ENCODE measurements at regions not wholly inside any gene's neighbourhood (a gene's known extent, or its start where the extent isn't known, plus 50 kb on each side); places are given as distances from the start of the nearest gene placed in this dataset.
"Not testable (repeated sequence)": the region's sequence is repeated elsewhere in the genome, so short reads cannot be mapped to it uniquely, and the experiment has no call there.

DNA sequence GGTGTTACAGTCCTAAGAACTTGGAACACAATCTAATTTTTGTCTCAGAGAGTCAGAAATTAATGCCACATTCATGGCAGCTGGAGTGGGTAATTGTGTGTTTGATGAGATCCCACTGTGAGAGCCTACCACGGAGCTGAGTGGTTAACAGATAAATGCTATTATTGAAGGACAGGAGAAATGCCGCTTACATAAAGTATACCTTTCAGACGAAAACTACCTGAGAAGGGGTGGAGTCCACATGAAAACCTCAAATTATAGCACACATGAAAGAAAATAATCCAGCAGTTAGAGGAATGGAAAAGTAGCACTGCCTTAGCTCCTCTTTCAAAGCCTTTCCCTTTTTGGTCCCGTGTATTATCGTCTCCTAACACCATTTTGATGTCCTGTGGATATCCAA, 133.0 kb downstream of the BACH1 start:
- Mint-ChIP-seq H3K4me1 (peaks cover 30% of the 10 kb centered on the region), H3K27me3 (no peaks in the 10 kb centered on the region), H3K9me3 (no peaks in the 10 kb centered on the region), H3K4me3 (no peak overlapping the region), H3K27ac (no peak overlapping the region)
- DNase-seq (no peak), ATAC-seq (no peak)

DNA sequence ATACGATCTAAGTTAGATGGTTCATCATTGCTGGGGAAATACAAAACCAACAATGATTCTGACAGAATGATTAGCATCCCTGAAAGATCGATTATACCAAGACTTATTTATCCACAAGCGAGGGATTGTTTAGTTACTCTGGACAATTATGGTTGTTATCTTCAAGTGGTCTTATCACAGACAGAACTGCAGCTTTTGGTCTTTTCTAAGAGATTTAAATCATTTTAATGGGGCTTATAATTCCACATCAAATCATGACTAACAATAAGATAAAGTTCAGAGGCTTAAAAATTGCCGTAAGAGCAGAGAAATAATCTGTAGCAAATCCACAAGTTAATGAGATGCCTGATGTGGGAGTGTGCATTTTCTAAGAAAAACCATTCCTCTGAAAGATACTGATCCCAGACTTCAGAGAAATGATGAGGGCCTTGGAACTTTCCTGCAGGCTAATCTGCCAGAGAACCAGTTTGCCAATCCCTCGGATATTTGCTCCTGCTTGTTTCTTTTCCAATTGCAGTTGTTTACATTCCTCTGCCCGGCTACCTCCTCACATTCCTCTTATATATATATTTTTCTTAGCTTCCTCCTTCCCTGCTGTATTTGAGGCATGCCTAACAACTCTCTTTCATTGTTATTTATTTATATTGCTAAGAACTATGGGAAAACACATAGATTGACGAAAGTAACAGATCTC, 134.8 kb downstream of the BACH1 start:
- Mint-ChIP-seq H3K27me3 (no peaks in the 10 kb centered on the region), H3K9me3 (no peaks in the 10 kb centered on the region), H3K4me3 (no peak overlapping the region), H3K27ac (no peak overlapping the region), H3K4me1 (peaks cover 41% of the 10 kb centered on the region)
- DNase-seq (no peak), ATAC-seq (no peak)

DNA sequence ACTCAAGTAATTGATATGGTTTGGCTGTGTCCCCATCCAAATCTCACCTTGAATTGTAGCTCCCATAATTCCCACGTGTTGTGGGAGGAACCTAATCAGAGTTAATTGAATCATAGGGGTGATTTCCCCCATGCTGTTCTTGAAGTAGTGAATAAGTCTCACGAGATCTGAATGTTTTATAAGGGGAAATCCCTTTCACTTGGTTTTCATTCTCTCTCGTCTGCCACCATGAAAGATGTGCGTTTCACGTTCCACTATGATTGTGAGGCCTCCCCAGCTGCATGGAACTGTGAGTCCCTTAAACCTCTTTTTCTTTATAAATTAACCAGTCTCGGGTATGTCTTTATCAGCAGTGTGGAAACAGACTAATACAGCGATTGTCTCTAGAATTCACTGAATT, 135.4 kb downstream of the BACH1 start:
- Mint-ChIP-seq H3K27ac (peak overlapping the region in 1 of 2 donors; percentile 59), H3K9me3 (no peaks in the 10 kb centered on the region), H3K4me3 (peak overlapping the region; percentile 63 to 76), H3K27me3 (no peaks in the 10 kb centered on the region), H3K4me1 (peaks cover 41% of the 10 kb centered on the region)
- no peak for DNase-seq
- ATAC-seq: peak; percentile 68

DNA sequence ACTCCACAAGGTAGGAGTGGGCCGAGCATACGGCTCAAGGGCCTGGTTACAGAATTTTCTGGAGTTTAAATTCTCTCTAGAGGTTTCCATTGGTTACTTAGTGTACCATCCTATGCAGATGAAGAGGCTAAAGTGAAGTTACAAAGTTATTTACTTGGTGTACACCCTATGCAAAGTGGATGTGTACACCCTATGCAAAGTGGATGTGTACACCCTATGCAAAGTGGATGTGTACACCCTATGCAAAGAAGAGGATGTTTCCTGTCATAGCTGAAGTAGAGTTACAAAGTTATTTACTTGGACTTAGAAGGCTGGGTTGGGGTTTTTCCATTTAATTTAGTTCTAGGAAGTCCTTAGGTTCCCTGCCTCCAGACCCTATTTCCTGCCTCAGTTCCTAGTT, 136.3 kb downstream of the BACH1 start:
- not testable (repeated sequence) for H3K27me3 Mint-ChIP-seq, DNase-seq, H3K9me3 Mint-ChIP-seq, ATAC-seq
- Mint-ChIP-seq H3K4me3 (peak overlapping the region; percentile 63 to 76), H3K4me1 (peaks cover 41% of the 10 kb centered on the region), H3K27ac (peak overlapping the region in 1 of 2 donors; percentile 90)

DNA sequence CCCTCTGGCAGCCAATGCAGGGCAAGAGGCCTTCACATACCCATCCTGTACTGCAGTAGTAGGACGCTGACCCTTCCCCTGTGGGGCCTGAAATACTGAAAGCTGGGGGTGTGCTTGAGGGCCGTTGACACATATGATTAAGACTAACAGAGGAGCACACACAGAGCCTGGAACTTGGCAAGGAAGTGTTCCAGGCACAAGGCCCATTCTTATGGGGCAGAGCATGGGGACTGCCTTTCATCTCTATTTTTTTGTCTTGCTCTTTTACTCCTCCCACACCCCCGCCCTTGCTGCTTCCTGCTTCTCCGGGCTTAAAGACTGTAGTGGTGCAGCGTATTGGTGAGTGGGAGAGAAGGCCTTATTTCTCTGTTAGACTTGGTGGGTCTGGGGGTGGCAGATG, 137.4 kb downstream of the BACH1 start:
- Mint-ChIP-seq H3K9me3 (no peaks in the 10 kb centered on the region), H3K4me1 (peaks cover 41% of the 10 kb centered on the region), H3K4me3 (peak overlapping the region; percentile 72 to 75), H3K27ac (peak overlapping the region; percentile 86 to 94), H3K27me3 (no peaks in the 10 kb centered on the region)
- DNase-seq (peak; percentile 27 to 43), ATAC-seq (peak; percentile 91)

DNA sequence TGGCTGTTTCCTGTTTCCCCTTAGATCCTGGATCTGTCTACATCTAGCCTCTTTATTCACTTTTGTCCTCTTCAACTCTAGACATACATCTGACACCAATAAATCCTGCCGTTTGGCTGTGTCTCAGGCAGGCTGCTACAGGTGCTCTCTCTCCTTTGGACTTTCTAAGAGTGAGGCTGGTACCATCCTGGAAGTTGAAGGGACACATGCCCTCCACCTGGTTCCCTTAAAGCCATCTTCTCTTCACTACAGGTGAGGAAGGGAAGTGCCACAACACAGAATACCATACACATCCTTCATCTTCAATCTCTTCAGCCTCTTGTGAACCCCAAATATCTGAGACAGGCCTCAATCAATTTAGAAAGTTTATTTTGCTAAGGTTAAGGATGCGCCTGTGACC, 137.9 kb downstream of the BACH1 start:
- Mint-ChIP-seq H3K27me3 (no peaks in the 10 kb centered on the region), H3K4me1 (peaks cover 44% of the 10 kb centered on the region), H3K27ac (peak overlapping the region; percentile 86 to 94), H3K4me3 (peak overlapping the region; percentile 72 to 75), H3K9me3 (no peaks in the 10 kb centered on the region)
- ATAC-seq (peak; percentile 29), DNase-seq (no peak)

DNA sequence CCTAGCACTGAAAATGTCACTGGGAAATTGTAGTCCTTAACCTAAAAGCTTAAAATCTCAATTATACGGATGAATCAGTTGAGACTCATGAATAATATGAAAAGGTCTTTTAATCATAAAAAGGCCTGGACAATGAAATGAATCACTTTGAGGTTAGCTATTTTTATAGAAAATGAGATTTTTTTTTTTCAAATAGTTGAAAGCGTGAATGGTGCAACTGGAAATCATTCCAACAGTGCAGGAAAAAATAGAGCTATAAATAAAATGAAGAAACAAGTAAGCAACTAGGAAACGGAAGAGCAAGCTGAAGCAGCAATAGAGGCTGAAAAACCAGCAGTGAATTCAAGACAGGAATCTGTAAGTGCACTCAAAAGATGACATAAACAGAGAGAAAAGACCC, 142.9 kb downstream of the BACH1 start:
- no peaks in the 10 kb centered on the region for H3K9me3 Mint-ChIP-seq
- no peak overlapping the region for H3K4me3 Mint-ChIP-seq
- DNase-seq: no peak
- H3K27ac Mint-ChIP-seq: no peak overlapping the region
- H3K4me1 Mint-ChIP-seq: peaks cover 17% of the 10 kb centered on the region
- no peaks in the 10 kb centered on the region for H3K27me3 Mint-ChIP-seq
- ATAC-seq: no peak

DNA sequence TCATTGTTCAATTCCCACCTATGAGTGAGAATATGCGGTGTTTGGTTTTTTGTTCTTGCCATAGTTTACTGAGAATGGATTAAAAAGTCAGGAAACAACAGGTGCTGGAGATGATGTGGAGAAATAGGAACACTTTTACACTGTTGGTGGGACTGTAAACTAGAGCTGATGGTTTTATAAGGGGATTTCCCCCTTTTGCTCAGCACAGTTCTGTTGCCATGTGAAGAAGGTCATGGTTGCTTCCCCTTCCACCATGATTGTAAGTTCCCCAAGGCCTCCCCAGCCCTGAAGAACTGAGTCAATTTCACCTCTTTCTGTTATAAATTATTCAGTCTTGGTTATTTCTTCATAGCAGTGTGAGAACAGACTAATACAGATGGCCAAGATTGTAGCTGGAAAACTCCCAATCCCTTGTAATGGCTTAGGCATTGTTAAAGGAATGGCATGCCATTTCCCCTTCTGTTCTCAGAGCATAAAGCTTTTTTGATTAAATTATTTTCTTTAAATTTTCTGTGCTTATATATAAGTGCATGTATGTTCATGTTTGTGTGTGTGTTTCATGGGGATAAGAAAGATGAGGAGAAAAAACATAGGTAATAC, 144.8 kb downstream of the BACH1 start:
- H3K4me1 Mint-ChIP-seq: peaks cover 5% of the 10 kb centered on the region
- DNase-seq (no peak), ATAC-seq (peak; percentile 54)
- peak overlapping the region in 1 of 2 donors; percentile 31 for H3K27ac Mint-ChIP-seq
- H3K27me3 Mint-ChIP-seq: no peaks in the 10 kb centered on the region
- H3K4me3 Mint-ChIP-seq: no peak overlapping the region
- peaks cover 2 to 3% of the 10 kb centered on the region in 2 donors for H3K9me3 Mint-ChIP-seq

DNA sequence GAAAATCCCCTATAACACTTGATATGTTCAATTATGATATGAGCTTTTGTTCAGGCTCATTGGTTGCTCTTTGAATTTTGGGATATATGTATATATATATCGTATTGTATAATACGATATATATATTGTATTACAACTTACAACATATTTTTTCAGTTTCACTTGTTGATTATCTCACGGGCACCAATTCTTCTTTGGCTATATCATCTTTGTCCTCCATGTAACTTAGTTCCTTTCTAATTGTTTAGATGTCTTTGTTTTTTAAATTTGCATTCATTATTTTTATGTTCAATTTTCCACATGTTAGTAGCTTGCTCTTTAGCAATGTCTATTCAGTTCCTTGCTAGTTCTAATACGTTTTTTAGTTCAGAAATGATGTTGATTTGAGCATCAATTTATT, 150.0 kb downstream of the BACH1 start:
- ATAC-seq: no peak
- Mint-ChIP-seq H3K4me3 (peak overlapping the region in 1 of 2 donors; percentile 50), H3K4me1 (peaks cover 17% of the 10 kb centered on the region)

DNA sequence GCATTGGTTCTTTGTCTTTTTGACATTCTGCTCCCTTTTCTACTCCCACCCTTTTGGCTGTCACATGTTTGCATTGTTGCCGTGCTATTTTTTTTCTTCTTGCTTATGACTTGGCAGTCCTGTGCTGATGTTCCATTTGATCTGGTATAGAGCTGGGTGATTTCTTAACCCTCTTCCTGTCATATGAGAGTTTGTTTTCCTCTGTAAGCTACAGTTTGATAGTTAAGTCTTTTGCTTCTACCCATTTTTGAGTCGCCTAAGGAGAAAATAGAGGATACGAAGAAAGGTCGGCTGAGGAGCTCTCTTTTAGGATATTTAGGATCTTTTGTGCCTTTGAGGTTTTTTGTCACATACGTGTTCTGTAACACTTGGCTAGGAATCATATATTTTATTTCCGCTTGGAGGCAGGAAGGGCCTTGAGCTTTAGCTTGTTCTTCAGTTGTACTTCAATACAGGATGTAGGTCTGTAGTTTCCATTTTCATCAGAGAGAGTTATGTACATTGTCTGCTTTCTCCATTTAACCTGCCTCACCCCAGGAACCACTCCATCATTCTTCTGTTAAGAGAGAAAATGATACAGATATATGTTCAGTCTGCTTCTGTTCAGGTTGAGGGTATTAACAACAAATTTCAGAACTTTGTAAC, 150.7 kb downstream of the BACH1 start:
- ATAC-seq (peak; percentile 85), DNase-seq (peak in 1 of 2 donors; percentile 5)
- Mint-ChIP-seq H3K27me3 (no peaks in the 10 kb centered on the region), H3K4me3 (peak overlapping the region; percentile 50 to 63), H3K9me3 (peaks cover 12 to 14% of the 10 kb centered on the region in 2 donors), H3K4me1 (peaks cover 17% of the 10 kb centered on the region), H3K27ac (peak overlapping the region; percentile 89 to 95)

More for the DNA sequence above, 150.0 kb downstream of the BACH1 start:
- Mint-ChIP-seq H3K27ac (peak overlapping the region in 1 of 2 donors; percentile 95), H3K9me3 (peaks cover 12 to 14% of the 10 kb centered on the region in 2 donors), H3K27me3 (no peaks in the 10 kb centered on the region)
- DNase-seq: no peak

DNA sequence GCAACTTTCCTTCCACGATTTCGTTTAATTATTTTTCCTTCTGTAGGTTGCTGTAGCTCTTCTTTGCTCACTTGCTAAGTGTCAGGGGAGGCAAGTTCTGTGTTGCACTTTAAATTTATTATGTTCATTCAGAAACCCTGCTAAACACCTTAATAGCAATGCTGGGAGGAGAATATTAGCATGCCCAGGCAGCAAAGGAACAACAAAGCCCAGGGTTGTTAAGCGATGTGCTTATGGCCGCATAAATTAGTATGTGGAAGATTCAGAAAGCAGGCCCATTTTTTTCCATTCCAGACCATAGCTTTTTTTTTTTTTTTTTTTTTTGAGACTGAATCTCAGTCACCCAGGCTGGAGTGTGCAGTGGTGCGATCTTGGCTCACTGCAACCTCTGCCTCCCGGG, 151.3 kb downstream of the BACH1 start:
- Mint-ChIP-seq H3K9me3 (peaks cover 12 to 14% of the 10 kb centered on the region in 2 donors), H3K27me3 (no peaks in the 10 kb centered on the region), H3K4me1 (peaks cover 17% of the 10 kb centered on the region), H3K4me3 (peak overlapping the region; percentile 50 to 63), H3K27ac (peak overlapping the region; percentile 89 to 95)
- DNase-seq (peak in 1 of 2 donors; percentile 2), ATAC-seq (no peak)

DNA sequence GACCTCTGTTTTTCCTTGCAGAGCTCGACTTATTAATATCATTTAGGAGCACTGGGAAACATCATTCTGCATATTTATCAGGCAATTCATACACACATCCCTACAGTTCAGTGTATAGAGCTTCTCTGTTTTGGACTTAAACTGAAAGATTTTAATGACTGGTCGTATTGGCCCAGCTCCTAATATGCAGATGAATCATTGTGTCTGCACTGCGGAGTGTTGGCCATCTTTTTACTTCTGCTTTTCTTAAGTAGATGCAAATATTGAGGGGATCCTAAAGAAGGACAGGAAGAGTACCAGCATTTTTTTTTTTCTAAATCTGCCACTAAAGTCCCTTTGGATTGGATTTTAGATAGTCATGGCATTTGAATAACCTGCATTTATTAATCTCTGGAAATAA, 154.8 kb downstream of the BACH1 start:
- ATAC-seq: no peak
- Mint-ChIP-seq H3K27ac (no peak overlapping the region), H3K4me3 (no peak overlapping the region)

DNA sequence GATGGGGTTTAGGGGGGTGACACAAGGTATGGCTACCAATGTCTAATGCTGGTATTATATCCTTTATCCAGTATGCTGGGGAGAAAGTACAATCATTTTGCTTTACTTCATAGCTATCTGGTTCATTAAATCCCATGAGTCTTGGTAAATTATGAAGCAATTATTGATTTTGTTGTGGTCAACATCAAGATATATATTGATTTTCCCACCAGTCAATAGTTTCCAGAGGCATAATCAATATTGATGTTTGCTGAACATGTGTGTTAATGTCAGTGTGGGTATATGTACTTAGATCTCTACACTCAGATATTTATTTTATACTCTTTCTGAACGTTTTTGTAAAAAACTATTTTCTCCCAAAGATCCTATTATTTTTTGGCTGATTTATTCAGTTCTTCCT, 155.5 kb downstream of the BACH1 start:
- H3K27me3 Mint-ChIP-seq: no peaks in the 10 kb centered on the region
- DNase-seq (no peak), ATAC-seq (no peak)
- H3K4me3 Mint-ChIP-seq: no peak overlapping the region
- peaks cover 3 to 4% of the 10 kb centered on the region in 2 donors for H3K9me3 Mint-ChIP-seq
- peaks cover 11% of the 10 kb centered on the region for H3K4me1 Mint-ChIP-seq
- H3K27ac Mint-ChIP-seq: peak overlapping the region in 1 of 2 donors; percentile 1

More for the DNA sequence above, 154.8 kb downstream of the BACH1 start:
- no peaks in the 10 kb centered on the region for H3K27me3 Mint-ChIP-seq
- H3K9me3 Mint-ChIP-seq: peaks cover 10 to 11% of the 10 kb centered on the region in 2 donors
- DNase-seq: no peak
- H3K4me1 Mint-ChIP-seq: peaks cover 17% of the 10 kb centered on the region

DNA sequence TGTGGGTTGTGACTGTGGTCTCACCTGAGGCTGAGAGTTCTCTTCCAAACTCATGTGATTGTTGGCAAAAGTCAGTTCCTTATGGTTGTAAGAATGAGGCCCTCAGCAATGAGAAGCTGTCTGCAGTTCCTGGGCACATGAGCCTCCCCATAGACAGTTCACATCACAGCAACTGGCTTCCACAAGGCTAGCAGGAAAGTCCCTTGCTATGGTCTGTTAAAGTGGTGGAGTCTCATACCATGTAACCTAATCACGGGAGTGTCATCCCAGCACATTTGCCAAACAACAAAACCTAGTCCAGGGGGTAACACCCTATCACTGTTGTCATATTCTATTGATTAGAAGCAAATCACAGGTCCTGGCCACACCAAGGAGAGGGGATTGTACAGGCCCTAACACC, 163.8 kb downstream of the BACH1 start:
- H3K9me3 Mint-ChIP-seq: peaks cover 5 to 9% of the 10 kb centered on the region in 2 donors
- no peak overlapping the region for H3K27ac Mint-ChIP-seq
- H3K4me1 Mint-ChIP-seq: no peaks in the 10 kb centered on the region
- DNase-seq (no peak), ATAC-seq (no peak)
- no peaks in the 10 kb centered on the region for H3K27me3 Mint-ChIP-seq
- no peak overlapping the region for H3K4me3 Mint-ChIP-seq

DNA sequence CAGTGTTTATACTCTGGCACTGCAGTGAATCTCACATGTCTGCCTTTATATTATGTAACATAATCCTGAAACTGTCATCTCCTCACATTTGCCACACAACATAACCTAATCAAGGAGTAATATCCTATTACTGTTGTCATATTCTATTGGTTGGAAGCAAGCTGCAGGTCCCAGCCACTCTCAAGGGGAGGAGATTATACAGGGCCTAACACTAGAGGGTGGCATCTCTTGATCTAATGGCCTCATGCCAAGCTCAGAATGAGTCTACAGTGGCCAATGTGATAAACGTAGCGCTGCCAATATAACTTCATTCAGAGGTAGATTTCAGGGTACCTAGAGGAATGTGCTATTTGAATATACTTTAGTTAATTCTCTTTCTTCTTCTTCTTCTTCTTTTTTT, 166.8 kb downstream of the BACH1 start:
- no peak for DNase-seq
- Mint-ChIP-seq H3K4me3 (no peak overlapping the region), H3K9me3 (peaks cover 5 to 9% of the 10 kb centered on the region in 2 donors), H3K27me3 (no peaks in the 10 kb centered on the region), H3K27ac (peak overlapping the region in 1 of 2 donors; percentile 4), H3K4me1 (no peaks in the 10 kb centered on the region)
- no peak for ATAC-seq

DNA sequence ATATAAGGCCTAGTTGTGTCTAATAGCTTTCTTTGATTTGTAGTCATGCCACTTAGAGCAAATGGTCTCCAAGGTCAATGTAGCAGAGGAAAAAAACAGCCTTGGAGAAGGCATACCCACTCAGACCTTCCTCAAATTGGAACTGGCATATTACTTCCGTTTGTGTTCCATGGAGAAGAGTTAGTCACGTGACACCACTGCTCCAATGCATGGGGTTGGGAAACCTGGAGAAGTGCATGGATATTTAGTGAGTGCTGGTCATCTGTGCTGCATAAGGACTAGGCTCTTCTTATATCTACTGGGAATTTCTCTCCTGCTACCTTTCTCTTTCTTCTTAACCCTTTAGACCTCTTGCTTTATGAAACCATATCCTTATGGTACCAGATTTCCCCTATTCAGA, 167.8 kb downstream of the BACH1 start:
- no peak for DNase-seq
- Mint-ChIP-seq H3K4me1 (no peaks in the 10 kb centered on the region), H3K27ac (no peak overlapping the region), H3K9me3 (no peaks in the 10 kb centered on the region), H3K27me3 (no peaks in the 10 kb centered on the region), H3K4me3 (no peak overlapping the region)
- ATAC-seq: no peak
